Cardiac muscle cell (in vitro differentiated cells and primary cell): ENCODE measurements at regions not wholly inside any gene's neighbourhood (a gene's known extent, or its start where the extent isn't known, plus 50 kb on each side); places are given as distances from the start of the nearest gene placed in this dataset.
"Not testable (repeated sequence)": the region's sequence is repeated elsewhere in the genome, so short reads cannot be mapped to it uniquely, and the experiment has no call there.

Experiments
- DNase-seq, 2 donors: peaks; one replicate each; pipeline versions ENCODE4 v3.0.0 to v3.0.0-alpha.2; 2010 to 2017; ENCODE audit warnings: low read depth in 1 of 2, low spot score in 1 of 2
- H3K27ac ChIP-seq: fragments of 200-600 bp; sonication (generic); 2 replicates; pipeline ENCODE4 v1.5.1; 2016
- H3K27me3 ChIP-seq: fragments of 200-600 bp; sonication (generic); 2 replicates; pipeline ENCODE4 v1.6.0; 2016; ENCODE audit warnings: control low read depth
- H3K36me3 ChIP-seq: fragments of 200-600 bp; sonication (generic); 2 replicates; pipeline ENCODE4 v1.5.1; 2016; ENCODE audit warnings: control low read depth
- H3K4me1 ChIP-seq: fragments of 200-600 bp; sonication (generic); 2 replicates; pipeline ENCODE4 v1.8.1; 2017; ENCODE audit warnings: low read depth, mild to moderate bottlenecking, mixed run types
- H3K4me3 ChIP-seq: fragments of 200-600 bp; sonication (generic); 2 replicates; pipeline ENCODE4 v1.5.1; 2016; ENCODE audit warnings: mild to moderate bottlenecking
- H3K9me3 ChIP-seq: fragments of 200-600 bp; sonication (generic); 2 replicates; pipeline ENCODE4 v1.5.1; 2017; ENCODE audit warnings: low read depth, mild to moderate bottlenecking, control low read depth
- CTCF ChIP-seq: IDR thresholded peaks from 2 replicates; pipeline ENCODE4 v1.5.1; 2012; ENCODE audit warnings: low read depth, mild to moderate bottlenecking, low read length

GRCh38 chr9:102295188-102295587 is 556.7 kb upstream of the GRIN3A start:
- no peak for DNase-seq
- no peak for TF ChIP-seq CTCF
- Histone ChIP-seq H3K4me1 (no peaks in the 10 kb centered on the region), H3K9me3 (no peaks in the 10 kb centered on the region), H3K36me3 (no peaks in the 10 kb centered on the region), H3K27ac (no peak overlapping the region), H3K4me3 (no peak overlapping the region), H3K27me3 (no peaks in the 10 kb centered on the region)

GRCh38 chr9:102273952-102274351 is 535.5 kb upstream of the GRIN3A start:
- TF ChIP-seq CTCF = no peak
- Histone ChIP-seq H3K9me3 (no peaks in the 10 kb centered on the region), H3K4me3 (no peak overlapping the region), H3K27me3 (no peaks in the 10 kb centered on the region), H3K36me3 (no peaks in the 10 kb centered on the region), H3K27ac (no peak overlapping the region), H3K4me1 (no peaks in the 10 kb centered on the region)
- DNase-seq = no peak

- TF ChIP-seq CTCF = no peak
- Histone ChIP-seq H3K9me3 (peaks cover 5% of the 10 kb centered on the region), H3K27me3 (no peaks in the 10 kb centered on the region), H3K4me1 (no peaks in the 10 kb centered on the region), H3K36me3 (no peaks in the 10 kb centered on the region), H3K4me3 (no peak overlapping the region), H3K27ac (no peak overlapping the region)
- DNase-seq = no peak
These were observed 514.7 kb upstream of the GRIN3A start for GRCh38 chr9:102253099-102253498.

- no peak for TF ChIP-seq CTCF
- no peak overlapping the region for H3K4me3 ChIP-seq
- H3K36me3 ChIP-seq = no peaks in the 10 kb centered on the region
- H3K9me3 ChIP-seq = no peaks in the 10 kb centered on the region
- no peak overlapping the region for H3K27ac ChIP-seq
- no peaks in the 10 kb centered on the region for H3K4me1 ChIP-seq
- H3K27me3 ChIP-seq = no peaks in the 10 kb centered on the region
- no peak for DNase-seq
These were observed 506.5 kb upstream of the GRIN3A start for GRCh38 chr9:102244916-102245315.

- Histone ChIP-seq H3K9me3 (no peaks in the 10 kb centered on the region), H3K4me3 (no peak overlapping the region), H3K4me1 (no peaks in the 10 kb centered on the region), H3K27ac (no peak overlapping the region), H3K36me3 (no peaks in the 10 kb centered on the region), H3K27me3 (no peaks in the 10 kb centered on the region)
- no peak for TF ChIP-seq CTCF
- DNase-seq = no peak
These were observed 499.1 kb upstream of the GRIN3A start for GRCh38 chr9:102237520-102237919.

- Histone ChIP-seq H3K27me3 (no peaks in the 10 kb centered on the region), H3K4me1 (no peaks in the 10 kb centered on the region), H3K36me3 (no peaks in the 10 kb centered on the region), H3K9me3 (no peaks in the 10 kb centered on the region), H3K4me3 (no peak overlapping the region), H3K27ac (no peak overlapping the region)
- no peak for TF ChIP-seq CTCF
- DNase-seq = no peak
These were observed 498.6 kb upstream of the GRIN3A start for GRCh38 chr9:102237094-102237493.

- not testable (repeated sequence) for H3K4me3 ChIP-seq, H3K4me1 ChIP-seq, H3K36me3 ChIP-seq, H3K27ac ChIP-seq, H3K9me3 ChIP-seq, DNase-seq, H3K27me3 ChIP-seq
These were observed 489.0 kb upstream of the GRIN3A start for GRCh38 chr9:102227416-102227815.
